ENCODE measurements at regions not wholly inside any gene's neighbourhood (a gene's known extent, or its start where the extent isn't known, plus 50 kb on each side); places are given as distances from the start of the nearest gene placed in this dataset.

DNA sequence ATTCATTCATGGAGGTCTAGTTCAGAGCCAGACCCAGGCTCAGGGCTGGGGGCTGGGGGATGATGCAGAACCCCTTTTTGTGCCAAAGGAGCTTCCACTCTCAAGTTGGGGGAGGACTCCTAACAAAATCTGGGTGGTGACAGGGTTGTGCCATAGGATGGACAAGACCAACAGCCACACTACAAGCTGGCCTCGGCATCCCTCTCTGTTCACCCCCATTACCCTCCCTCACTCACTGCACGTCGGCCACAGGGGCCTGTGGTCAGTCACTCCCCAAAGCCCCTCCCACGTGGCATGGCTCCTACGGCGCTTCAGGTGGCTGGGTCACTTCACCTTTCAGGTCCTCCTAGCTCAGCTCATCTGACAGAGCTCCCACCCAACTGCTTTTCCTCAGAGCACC lies 348.7 kb upstream of the ZMIZ1 start:
- Histone ChIP-seq H2AFZ (ENCODE audit: low read length) (no peak overlapping the region), H3K27me3 (ENCODE audit: low read length) (peaks cover 51% of the 10 kb centered on the region), H3F3A (ENCODE audit: low read length, unreplicated experiment) (no peaks in the 10 kb centered on the region), H3K27ac (ENCODE audit: low read length) (no peak overlapping the region), H3K9me2 (replicated peaks; ENCODE audit: low read length) (no peaks in the 10 kb centered on the region), H3K36me3 (ENCODE audit: low read depth, low read length) (no peaks in the 10 kb centered on the region), H3K4me3 (ENCODE audit: low read length) (no peak overlapping the region), H3K4me2 (ENCODE audit: low read length) (no peak overlapping the region), H3K79me2 (ENCODE audit: low read length) (no peaks in the 10 kb centered on the region), H3K9me3 (ENCODE audit: low read length) (no peaks in the 10 kb centered on the region), H3K4me1 (ENCODE audit: insufficient read depth, low read length) (peaks cover 6% of the 10 kb centered on the region; the same call in 1 of the 2 replicates), H4K20me1 (ENCODE audit: low read length) (no peaks in the 10 kb centered on the region), H3K9ac (ENCODE audit: low read length) (no peak overlapping the region)
- DNase-seq, result no peak
- no TSS peak for BruUV-seq (replicated peaks)
- ChIA-PET CTCF (no interaction called here), POLR2A (ENCODE audit: unreplicated experiment) (no interaction called here)
- TF ChIP-seq EZH2phosphoT487 (IDR thresholded peaks at IDR 0.05; ENCODE audit: borderline replicate concordance, low read length) (no peak), EZH2 (IDR thresholded peaks at IDR 0.05; ENCODE audit: low read length, unreplicated experiment) (no peak)
- TF ChIP-seq, protein P1, sequence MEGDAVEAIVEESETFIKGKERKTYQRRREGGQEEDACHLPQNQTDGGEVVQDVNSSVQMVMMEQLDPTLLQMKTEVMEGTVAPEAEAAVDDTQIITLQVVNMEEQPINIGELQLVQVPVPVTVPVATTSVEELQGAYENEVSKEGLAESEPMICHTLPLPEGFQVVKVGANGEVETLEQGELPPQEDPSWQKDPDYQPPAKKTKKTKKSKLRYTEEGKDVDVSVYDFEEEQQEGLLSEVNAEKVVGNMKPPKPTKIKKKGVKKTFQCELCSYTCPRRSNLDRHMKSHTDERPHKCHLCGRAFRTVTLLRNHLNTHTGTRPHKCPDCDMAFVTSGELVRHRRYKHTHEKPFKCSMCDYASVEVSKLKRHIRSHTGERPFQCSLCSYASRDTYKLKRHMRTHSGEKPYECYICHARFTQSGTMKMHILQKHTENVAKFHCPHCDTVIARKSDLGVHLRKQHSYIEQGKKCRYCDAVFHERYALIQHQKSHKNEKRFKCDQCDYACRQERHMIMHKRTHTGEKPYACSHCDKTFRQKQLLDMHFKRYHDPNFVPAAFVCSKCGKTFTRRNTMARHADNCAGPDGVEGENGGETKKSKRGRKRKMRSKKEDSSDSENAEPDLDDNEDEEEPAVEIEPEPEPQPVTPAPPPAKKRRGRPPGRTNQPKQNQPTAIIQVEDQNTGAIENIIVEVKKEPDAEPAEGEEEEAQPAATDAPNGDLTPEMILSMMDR (conservative IDR thresholded peaks at IDR 0.05; ENCODE audit: low read depth, low read length), result no peak
- ATAC-seq, result no peak
- intact Hi-C loops (cut with micrococcal nuclease), result no loop called here

DNA sequence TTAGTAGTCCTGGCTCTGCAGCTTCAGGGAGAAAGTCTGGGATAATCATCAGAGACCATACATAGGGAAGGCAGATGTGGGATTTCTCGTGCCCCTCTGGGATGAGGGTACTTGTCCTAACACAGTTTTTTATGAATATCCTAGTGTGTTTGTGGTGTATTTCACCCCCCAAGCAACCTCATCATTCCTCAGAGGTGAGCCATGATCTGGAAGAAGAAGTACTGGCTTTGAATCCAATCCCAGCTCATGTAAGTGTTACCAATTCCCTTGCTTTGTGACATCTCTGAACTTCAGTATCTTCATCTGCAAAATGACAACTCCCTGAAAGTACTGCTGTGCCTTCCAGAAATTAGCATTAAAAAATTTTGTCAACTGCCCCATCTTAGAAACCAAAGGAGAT lies 347.5 kb upstream of the ZMIZ1 start:
- no TSS peak for BruUV-seq (replicated peaks)

DNA sequence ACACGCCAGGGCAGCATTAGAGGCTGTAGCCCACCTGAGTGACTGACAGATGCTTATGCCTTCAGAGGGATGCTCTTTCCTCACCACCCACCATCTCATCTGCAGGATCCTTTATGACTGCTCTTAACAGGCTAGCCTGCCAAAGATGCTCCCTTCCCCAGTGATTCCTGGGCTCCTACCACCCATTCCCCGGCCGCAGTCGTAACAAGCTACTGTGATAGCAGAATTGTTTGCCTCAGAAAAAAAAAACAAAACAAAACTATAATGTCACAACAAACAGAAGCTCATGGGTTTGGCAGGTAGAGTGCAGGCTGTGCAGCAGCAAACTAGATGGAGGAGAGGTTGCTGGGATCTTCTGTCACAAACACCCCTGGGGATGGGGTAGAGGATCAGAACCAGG lies 343.9 kb upstream of the ZMIZ1 start:
- no TSS peak for BruUV-seq (replicated peaks)
- DNase-seq (no peak), ATAC-seq (no peak)
- intact Hi-C loops (cut with micrococcal nuclease), result no loop called here
- H3K4me2 ChIP-seq (ENCODE audit: low read length), result no peak overlapping the region
- H3K27me3 ChIP-seq (ENCODE audit: low read length), result peaks cover 86% of the 10 kb centered on the region
- no peaks in the 10 kb centered on the region for H3K9me2 ChIP-seq (replicated peaks; ENCODE audit: low read length)
- no peak overlapping the region for H3K27ac ChIP-seq (ENCODE audit: low read length)
- TF ChIP-seq EZH2 (IDR thresholded peaks at IDR 0.05; ENCODE audit: low read length, unreplicated experiment) (no peak), EZH2phosphoT487 (IDR thresholded peaks at IDR 0.05; ENCODE audit: borderline replicate concordance, low read length) (no peak)
- TF ChIP-seq, protein P1 (conservative IDR thresholded peaks at IDR 0.05; ENCODE audit: low read depth, low read length), result no peak
- H4K20me1 ChIP-seq (ENCODE audit: low read length), result no peaks in the 10 kb centered on the region
- ChIA-PET POLR2A (ENCODE audit: unreplicated experiment) (no interaction called here), CTCF (no interaction called here)
- no peaks in the 10 kb centered on the region for H3F3A ChIP-seq (ENCODE audit: low read length, unreplicated experiment)
- H3K4me3 ChIP-seq (ENCODE audit: low read length), result no peak overlapping the region
- no peaks in the 10 kb centered on the region for H3K4me1 ChIP-seq (ENCODE audit: insufficient read depth, low read length)
- H3K9me3 ChIP-seq (ENCODE audit: low read length), result no peaks in the 10 kb centered on the region
- no peak overlapping the region for H2AFZ ChIP-seq (ENCODE audit: low read length)
- no peaks in the 10 kb centered on the region for H3K36me3 ChIP-seq (ENCODE audit: low read depth, low read length)
- no peak overlapping the region for H3K9ac ChIP-seq (ENCODE audit: low read length)
- no peaks in the 10 kb centered on the region for H3K79me2 ChIP-seq (ENCODE audit: low read length)

More for the DNA sequence above, 347.5 kb upstream of the ZMIZ1 start:
- Histone ChIP-seq H3K9me2 (replicated peaks; ENCODE audit: low read length) (no peaks in the 10 kb centered on the region), H3K9ac (ENCODE audit: low read length) (no peak overlapping the region), H3K36me3 (ENCODE audit: low read depth, low read length) (no peaks in the 10 kb centered on the region), H3K4me1 (ENCODE audit: insufficient read depth, low read length) (peaks cover 6% of the 10 kb centered on the region; the same call in 1 of the 2 replicates), H3K27me3 (ENCODE audit: low read length) (peaks cover 60% of the 10 kb centered on the region), H3K27ac (ENCODE audit: low read length) (no peak overlapping the region), H3K4me2 (ENCODE audit: low read length) (no peak overlapping the region), H3K79me2 (ENCODE audit: low read length) (no peaks in the 10 kb centered on the region), H2AFZ (ENCODE audit: low read length) (no peak overlapping the region), H4K20me1 (ENCODE audit: low read length) (no peaks in the 10 kb centered on the region), H3F3A (ENCODE audit: low read length, unreplicated experiment) (no peaks in the 10 kb centered on the region), H3K4me3 (ENCODE audit: low read length) (no peak overlapping the region), H3K9me3 (ENCODE audit: low read length) (no peaks in the 10 kb centered on the region)
- no peak for DNase-seq
- ChIA-PET POLR2A (ENCODE audit: unreplicated experiment) (interaction anchor here (0.7 kb wide), 1 partner anchor 1105 kb away, joined by 3 read pairs; no protein-coding TSS in a partner anchor), CTCF (interaction anchor here (0.7 kb wide), 1 partner anchor 90 kb away, joined by 4 read pairs; no protein-coding TSS in a partner anchor)
- intact Hi-C loops (cut with micrococcal nuclease), result no loop called here
- TF ChIP-seq, protein P1 (conservative IDR thresholded peaks at IDR 0.05; ENCODE audit: low read depth, low read length), result no peak
- TF ChIP-seq EZH2 (IDR thresholded peaks at IDR 0.05; ENCODE audit: low read length, unreplicated experiment) (no peak), EZH2phosphoT487 (IDR thresholded peaks at IDR 0.05; ENCODE audit: borderline replicate concordance, low read length) (no peak)
- no peak for ATAC-seq

Measured in PC-3 (cell line).